HG03039 (cell line): ENCODE measurements at regions not wholly inside any gene's neighbourhood (a gene's known extent, or its start where the extent isn't known, plus 50 kb on each side); places are given as distances from the start of the nearest gene placed in this dataset.

Source experiments
- ATAC-seq: cut with Tn5 transposase; IDR thresholded peaks from one replicate; pipeline ENCODE4 v1.9.1; 2021; ENCODE audit warnings: mild to moderate bottlenecking, moderate library complexity; ENCODE audit not compliant: unreplicated experiment

GRCh38 chr2:176826356-176826755 lies 386.2 kb upstream of the HNRNPA3 start:
- no peak for ATAC-seq

GRCh38 chr2:176826984-176827668 lies 385.5 kb upstream of the HNRNPA3 start:
- ATAC-seq: no peak

- no peak for ATAC-seq
Observed at GRCh38 chr2:176830362-176830761, 382.2 kb upstream of the HNRNPA3 start.

- ATAC-seq: no peak
Observed at GRCh38 chr2:176832086-176832485, 380.5 kb upstream of the HNRNPA3 start.

- no peak for ATAC-seq
Observed at GRCh38 chr2:176833671-176834070, 378.9 kb upstream of the HNRNPA3 start.

GRCh38 chr2:176834226-176834625 lies 378.4 kb upstream of the HNRNPA3 start:
- ATAC-seq: no peak

GRCh38 chr2:176843208-176843607 lies 369.4 kb upstream of the HNRNPA3 start:
- no peak for ATAC-seq

- no peak for ATAC-seq
Observed at GRCh38 chr2:176844461-176844860, 368.1 kb upstream of the HNRNPA3 start.

GRCh38 chr2:176845718-176846117 lies 366.9 kb upstream of the HNRNPA3 start:
- no peak for ATAC-seq

- ATAC-seq: no peak
Observed at GRCh38 chr2:176847575-176847974, 365.0 kb upstream of the HNRNPA3 start.

GRCh38 chr2:176848844-176849243 lies 363.8 kb upstream of the HNRNPA3 start:
- no peak for ATAC-seq

GRCh38 chr2:176851200-176851888 lies 361.2 kb upstream of the HNRNPA3 start:
- no peak for ATAC-seq

GRCh38 chr2:176851889-176852483 lies 360.6 kb upstream of the HNRNPA3 start:
- no peak for ATAC-seq

- ATAC-seq: no peak
Observed at GRCh38 chr2:176852667-176853066, 359.9 kb upstream of the HNRNPA3 start.

GRCh38 chr2:176854062-176854461 lies 358.5 kb upstream of the HNRNPA3 start:
- no peak for ATAC-seq

- no peak for ATAC-seq
Observed at GRCh38 chr2:176854878-176855277, 357.7 kb upstream of the HNRNPA3 start.

GRCh38 chr2:176856683-176857082 lies 355.9 kb upstream of the HNRNPA3 start:
- no peak for ATAC-seq

GRCh38 chr2:176865336-176865735 lies 347.3 kb upstream of the HNRNPA3 start:
- no peak for ATAC-seq

GRCh38 chr2:176872406-176872805 lies 340.2 kb upstream of the HNRNPA3 start:
- ATAC-seq: no peak

GRCh38 chr2:176873403-176873802 lies 339.2 kb upstream of the HNRNPA3 start:
- ATAC-seq: no peak

GRCh38 chr2:176876493-176877103 lies 336.0 kb upstream of the HNRNPA3 start:
- no peak for ATAC-seq
